Adrenal gland (tissue), 9 donors: ENCODE measurements at regions not wholly inside any gene's neighbourhood (a gene's known extent, or its start where the extent isn't known, plus 50 kb on each side); places are given as distances from the start of the nearest gene placed in this dataset.

Experiments used
- DNase-seq, 7 donors: peaks; one replicate each; pipeline ENCODE4 v3.0.0-alpha.2; 2019 to 2020
- H3K27ac ChIP-seq, 5 donors: fragments of 200-600 bp; sonication (generic) in 4 of 5; 1 replicate in 3 of 5; 2 replicates in 2 of 5; pipeline versions ENCODE4 v1.5.1 to v1.8.0; 2016 to 2020; ENCODE audit warnings: mild to moderate bottlenecking in 1 of 5
- H3K27me3 ChIP-seq: fragments of 200-600 bp; 2 replicates; pipeline ENCODE4 v1.8.0; 2021
- H3K36me3 ChIP-seq, 2 donors: fragments of 200-600 bp; replicated peaks in 1 of 2; 1 replicate in 1 of 2; 2 replicates in 1 of 2; pipeline versions ENCODE4 v1.5.1 to v1.8.0; 2018 to 2022
- H3K4me1 ChIP-seq, 2 donors: fragments of 200-600 bp; replicated peaks in 1 of 2; 1 replicate in 1 of 2; 2 replicates in 1 of 2; pipeline versions ENCODE4 v1.5.1 to v1.8.0; 2018 to 2021
- H3K4me3 ChIP-seq, 4 donors: fragments of 200-600 bp; sonication (generic) in 3 of 4; one replicate each; pipeline ENCODE4 v1.5.1; 2016 to 2018
- H3K9me3 ChIP-seq, 3 donors: fragments of 200-600 bp; sonication (generic) in 1 of 3; replicated peaks in 1 of 3; 1 replicate in 2 of 3; 2 replicates in 1 of 3; pipeline versions ENCODE4 v1.5.1 to v1.8.0; 2016 to 2021
- CTCF ChIP-seq, 6 experiments: fragments of 450-650 bp in 4 of 6; fragments of 200-600 bp in 2 of 6; sonication (generic) in 1 of 6; IDR thresholded peaks; 1 replicate in 5 of 6; 2 replicates in 1 of 6; pipeline versions ENCODE4 v1.5.1 to v1.8.0; 2016 to 2021; ENCODE audit warnings: antibody characterized with exemption in 6 of 6, mild to moderate bottlenecking in 2 of 6, moderate library complexity in 1 of 6
- POLR2A ChIP-seq, 2 donors: fragments of 450-650 bp; IDR thresholded peaks; one replicate each; pipeline ENCODE4 v1.6.1; 2017; ENCODE audit warnings: antibody characterized with exemption in 2 of 2, mild to moderate bottlenecking in 2 of 2, moderate library complexity in 1 of 2
- WGBS, 4 donors: extraction: QIAGEN DNeasy Blood & Tissue Kit in 2 of 4; methylation state at CpG; one replicate each; pipeline versions ENCODE4 v1.1.5 to v1.1.7; 2013 to 2017; 5-methylcytosine and 5-hydroxymethylcytosine counted together
- intact Hi-C, 2 donors: fragments of 100-400 bp; cut with DNase I; formaldehyde crosslinking; loops; one replicate each; pipeline versions ENCODE4 v1.14.1 to v1.15.0; 2022 to 2023
- donor health status: healthy with polysubstance abuse.
- donor health status: Bipolar disorder and iron deficiency.
- donor health status: DM: yes; HTN: yes; CAD: no.
- donor health status: DM: no; HTN: no; CAD: no.
- donor health status: DM: no; HTN: no; CAD: no.

- DNase-seq, result no peak
- TF ChIP-seq CTCF (IDR thresholded peaks at IDR 0.05) (no peak), POLR2A (IDR thresholded peaks at IDR 0.05) (no peak)
- intact Hi-C loops, result no loop called here
- H3K36me3 ChIP-seq, result no peaks in the 10 kb centered on the region
- no peaks in the 10 kb centered on the region for H3K27me3 ChIP-seq
- no peaks in the 10 kb centered on the region for H3K4me1 ChIP-seq
- H3K27ac ChIP-seq, result no peak overlapping the region
- no peak overlapping the region for H3K4me3 ChIP-seq
- H3K9me3 ChIP-seq, result peaks cover 0 to 4% (median 0%) of the 10 kb centered on the region in 3 donors
Observed at GRCh38 chr5:106530150-106530549, 1140.6 kb downstream of the EFNA5 start.

GRCh38 chr5:106525438-106525837, 1145.3 kb downstream of the EFNA5 start:
- Histone ChIP-seq H3K9me3 (no peaks in the 10 kb centered on the region), H3K27ac (no peak overlapping the region), H3K4me3 (no peak overlapping the region), H3K36me3 (no peaks in the 10 kb centered on the region), H3K27me3 (no peaks in the 10 kb centered on the region), H3K4me1 (no peaks in the 10 kb centered on the region)
- intact Hi-C loops, result no loop called here
- DNase-seq, result no peak
- TF ChIP-seq CTCF (IDR thresholded peaks at IDR 0.05) (no peak), POLR2A (IDR thresholded peaks at IDR 0.05) (no peak)
- 90 to 91% (median 91%) methylated on average over 3 of the region's 3 CpGs for WGBS, 4 donors

- no peak overlapping the region for H3K4me3 ChIP-seq
- no peaks in the 10 kb centered on the region for H3K36me3 ChIP-seq
- intact Hi-C loops, result no loop called here
- no peaks in the 10 kb centered on the region for H3K9me3 ChIP-seq
- TF ChIP-seq CTCF (IDR thresholded peaks at IDR 0.05) (no peak), POLR2A (IDR thresholded peaks at IDR 0.05) (no peak)
- DNase-seq, result no peak
- H3K27me3 ChIP-seq, result no peaks in the 10 kb centered on the region
- no peaks in the 10 kb centered on the region for H3K4me1 ChIP-seq
- no peak overlapping the region for H3K27ac ChIP-seq
Observed at GRCh38 chr5:106523852-106524251, 1146.9 kb downstream of the EFNA5 start.

GRCh38 chr5:106522296-106522695, 1148.4 kb downstream of the EFNA5 start:
- intact Hi-C loops, result no loop called here
- DNase-seq, result no peak
- Histone ChIP-seq H3K9me3 (no peaks in the 10 kb centered on the region), H3K36me3 (no peaks in the 10 kb centered on the region), H3K27ac (no peak overlapping the region), H3K4me1 (no peaks in the 10 kb centered on the region), H3K4me3 (no peak overlapping the region), H3K27me3 (no peaks in the 10 kb centered on the region)
- TF ChIP-seq CTCF (IDR thresholded peaks at IDR 0.05) (no peak), POLR2A (IDR thresholded peaks at IDR 0.05) (no peak)
- WGBS, 4 donors, result 61 to 81% (median 66%) methylated on average over 6 of the region's 6 CpGs
